HepG2 (cell line): ENCODE measurements at regions not wholly inside any gene's neighbourhood (a gene's known extent, or its start where the extent isn't known, plus 50 kb on each side); places are given as distances from the start of the nearest gene placed in this dataset.

Experiments used
- ATAC-seq: fragments of 200-7000 bp; cut with Tn5 transposase; 3 replicates; pipeline ENCODE4 v1.9.1; 2020; ENCODE audit warnings: mild to moderate bottlenecking, moderate library complexity
- BruUV-seq: library from RNA; stranded (reverse); fragments of 400-500 nt; replicated peaks from 2 replicates; lab custom pipeline; 2021; lab: Mats Ljungman, UMichigan
- CTCF ChIA-PET: fragments of 300-600 bp; formaldehyde crosslinking; extraction: SDS; loops from one replicate; lab custom pipeline; 2021; ENCODE audit warnings: low total read pairs, inconsistent platforms, low intra/inter-chr PET ratio; lab: Yijun Ruan, JAX
- POLR2A ChIA-PET: fragments of 350-600 bp; sonication (Branson Sonifier 250); formaldehyde crosslinking; loops from one replicate; lab custom pipeline; 2020; ENCODE audit warnings: antibody characterized with exemption, inconsistent platforms; lab: Yijun Ruan, JAX
- DNase-seq: peaks from one replicate; pipeline ENCODE4 v3.0.0-alpha.2; 2015; ENCODE audit warnings: low spot score
- FAIRE-seq: peaks from 3 replicates; lab custom pipeline; 2011; peaks lifted over from hg19 to GRCh38; lab: Jason Lieb, UNC
- H2AFZ ChIP-seq: one replicate; pipeline ENCODE4 v1.6.1; 2011; ENCODE audit warnings: low read length, inconsistent platforms
- H3K27ac ChIP-seq: fragments of 300-600 bp; 3 replicates; pipeline ENCODE4 v1.8.0; 2011; ENCODE audit warnings: mixed run types, mild to moderate bottlenecking, mixed read lengths, low read length, inconsistent platforms; ENCODE audit not compliant: insufficient read depth; ENCODE audit errors: extremely low read length
- H3K27me3 ChIP-seq, 2 experiments: fragments of 200-600 bp in 1 of 2; 2 replicates in 1 of 2; 3 replicates in 1 of 2; pipeline versions ENCODE4 v1.6.0 to v1.8.0; 2011; ENCODE audit warnings: low read length in 2 of 2, mild to moderate bottlenecking in 2 of 2, moderate library complexity in 2 of 2, inconsistent platforms in 1 of 2; ENCODE audit not compliant: insufficient read depth in 2 of 2, control insufficient read depth in 1 of 2
- H3K36me3 ChIP-seq, 2 experiments: fragments of 200-600 bp in 1 of 2; replicated peaks in 1 of 2; 2 replicates in 1 of 2; 3 replicates in 1 of 2; pipeline versions ENCODE4 v1.5.1 to v1.8.0; 2011; ENCODE audit warnings: low read length in 2 of 2, inconsistent platforms in 1 of 2; ENCODE audit not compliant: insufficient read depth in 2 of 2, control insufficient read depth in 1 of 2
- H3K4me1 ChIP-seq: 2 replicates; pipeline ENCODE4 v1.5.1; 2012; ENCODE audit warnings: low read length, inconsistent platforms; ENCODE audit not compliant: insufficient read depth
- H3K4me2 ChIP-seq: 2 replicates; pipeline ENCODE4 v1.6.0; 2011; ENCODE audit warnings: low read depth, low read length, inconsistent platforms
- H3K4me3 ChIP-seq, 3 experiments: fragments of 200-600 bp in 1 of 3; sonication (generic), shearing (Covaris generic) in 1 of 3; replicated peaks in 1 of 3; 2 replicates each; pipeline ENCODE4 v1.5.1; 2011 to 2016; ENCODE audit warnings: low read length in 3 of 3, inconsistent platforms in 2 of 3, low read depth in 2 of 3, mild to moderate bottlenecking in 2 of 3, control low read depth in 1 of 3, mixed read lengths in 1 of 3; ENCODE audit not compliant: insufficient read depth in 1 of 3
- H3K79me2 ChIP-seq: one replicate; pipeline ENCODE4 v1.6.1; 2011; ENCODE audit warnings: low read length, inconsistent platforms; ENCODE audit not compliant: insufficient read depth
- H3K9ac ChIP-seq: 2 replicates; pipeline ENCODE4 v1.6.0; 2011; ENCODE audit warnings: mild to moderate bottlenecking, low read depth, low read length, inconsistent platforms; ENCODE audit not compliant: insufficient read depth
- H3K9me3 ChIP-seq: 2 replicates; pipeline ENCODE4 v1.5.1; 2012; ENCODE audit warnings: mild to moderate bottlenecking, low read length
- H4K20me1 ChIP-seq: 2 replicates; pipeline ENCODE4 v1.6.0; 2011; ENCODE audit warnings: inconsistent platforms, mild to moderate bottlenecking, low read length, moderate library complexity; ENCODE audit not compliant: insufficient read depth
- CEBPB ChIP-seq: IDR thresholded peaks from 2 replicates; pipeline ENCODE4 v1.6.1; 2011; ENCODE audit warnings: low read depth, low read length, improper control_type of control experiment, borderline replicate concordance
- CREM ChIP-seq, 2 experiments: sonication (generic) in 1 of 2; formaldehyde crosslinking in 1 of 2; IDR thresholded peaks; 2 replicates each; pipeline versions ENCODE4 v1.4.0 to v1.6.1; 2016 to 2020; ENCODE audit warnings: antibody characterized with exemption in 1 of 2, mild to moderate bottlenecking in 1 of 2, missing genetic modification reagents in 1 of 2
- DPF2 ChIP-seq: sonication (generic); formaldehyde crosslinking; IDR thresholded peaks from 2 replicates; pipeline ENCODE4 v1.4.0; 2020; ENCODE audit warnings: mild to moderate bottlenecking, low read depth, missing genetic modification reagents, borderline replicate concordance
- FOXJ3 ChIP-seq: sonication (generic); formaldehyde crosslinking; IDR thresholded peaks from 2 replicates; pipeline ENCODE4 v1.4.0; 2020; ENCODE audit warnings: missing genetic modification reagents, mild to moderate bottlenecking, borderline replicate concordance
- GTF2F1 ChIP-seq: fragments of 150-350 bp; IDR thresholded peaks from 2 replicates; pipeline ENCODE4 v1.6.1; 2014; ENCODE audit warnings: low read length
- HOXA5 ChIP-seq: sonication (generic); formaldehyde crosslinking; IDR thresholded peaks from 2 replicates; pipeline ENCODE4 v1.4.0; 2020; ENCODE audit warnings: missing genetic modification reagents
- KLF15 ChIP-seq: sonication (generic); formaldehyde crosslinking; IDR thresholded peaks from 2 replicates; pipeline ENCODE4 v1.8.1; 2023; ENCODE audit warnings: borderline replicate concordance, mild to moderate bottlenecking, inconsistent platforms, missing genetic modification reagents, mixed read lengths
- SKI ChIP-seq: fragments of 450-650 bp; IDR thresholded peaks from one replicate; pipeline ENCODE4 v1.6.1; 2018; ENCODE audit warnings: mild to moderate bottlenecking; ENCODE audit not compliant: partially characterized antibody
- TGIF2 ChIP-seq: IDR thresholded peaks from 2 replicates; pipeline ENCODE4 v1.6.1; 2016; ENCODE audit warnings: control low read depth, missing compliant biosample characterization
- ZKSCAN8 ChIP-seq: IDR thresholded peaks from 2 replicates; pipeline ENCODE4 v1.6.1; 2016; ENCODE audit warnings: borderline replicate concordance, missing genetic modification reagents, missing compliant biosample characterization
- ZNF543 ChIP-seq: sonication (generic); formaldehyde crosslinking; IDR thresholded peaks from 2 replicates; pipeline ENCODE4 v1.4.0; 2020; ENCODE audit warnings: mild to moderate bottlenecking, missing genetic modification reagents
- ZNF558 ChIP-seq: sonication (generic); formaldehyde crosslinking; IDR thresholded peaks from 2 replicates; pipeline ENCODE4 v1.9.0; 2022; ENCODE audit warnings: mild to moderate bottlenecking, missing genetic modification reagents, borderline replicate concordance
- ZNF616 ChIP-seq: sonication (generic); formaldehyde crosslinking; IDR thresholded peaks from 2 replicates; pipeline ENCODE4 v1.5.0; 2020; ENCODE audit warnings: low read depth, mild to moderate bottlenecking, missing genetic modification reagents
- WGBS: methylation state at CpG from one replicate; pipeline ENCODE4 v1.1.6; 2017; ENCODE audit warnings: low lambda C conversion rate; 5-methylcytosine and 5-hydroxymethylcytosine counted together
- in situ Hi-C: cut with HindIII; loops from 2 replicates; pipeline ENCODE4 v1.10.0; 2017; ENCODE audit warnings: low pct_unique_long_range_greater_than_20kb; ENCODE audit not compliant: extremely low pct_ligation_motif_present
- intact Hi-C: fragments of 100-400 bp; cut with micrococcal nuclease; formaldehyde crosslinking; loops from one replicate; pipeline ENCODE4 v1.10.0; 2022; ENCODE audit not compliant: unreplicated experiment
- TF ChIP-seq, protein P1 (sequence below): sonication (generic); formaldehyde crosslinking; IDR thresholded peaks from 2 replicates; pipeline ENCODE4 v1.5.0; 2020; ENCODE audit warnings: mild to moderate bottlenecking, missing genetic modification reagents, borderline replicate concordance
- TF ChIP-seq, protein P2 (sequence below): IDR thresholded peaks from 2 replicates; pipeline ENCODE4 v1.6.1; 2016
- TF ChIP-seq, protein P3 (sequence below): sonication (generic); formaldehyde crosslinking; conservative IDR thresholded peaks from 2 replicates; pipeline ENCODE4 v1.4.0; 2020; ENCODE audit warnings: missing genetic modification reagents
- TF ChIP-seq, protein P4 (sequence below): sonication (generic); formaldehyde crosslinking; IDR thresholded peaks from 2 replicates; pipeline ENCODE4 v1.8.0; 2022; ENCODE audit warnings: mild to moderate bottlenecking, missing genetic modification reagents, moderate library complexity

DNA sequence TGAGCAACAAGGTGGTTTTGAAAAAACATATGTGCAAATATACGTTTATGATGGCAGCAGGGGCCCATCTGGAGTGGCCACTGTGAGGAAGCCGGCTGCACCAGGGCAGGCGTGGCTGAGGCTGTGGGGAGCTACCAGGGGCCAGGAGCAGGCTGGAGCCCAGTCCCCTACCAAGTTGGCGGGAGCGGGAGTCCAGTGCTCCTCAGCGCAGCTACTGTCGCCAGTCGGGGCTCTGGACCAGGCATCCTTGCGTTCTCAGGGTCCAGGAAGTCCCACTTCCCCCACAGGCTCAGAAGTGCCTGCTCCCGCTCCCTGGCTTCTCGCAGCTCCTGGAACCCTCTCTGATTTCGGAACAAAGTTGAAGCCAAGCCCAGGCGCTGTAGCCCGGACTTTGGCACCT lies 1377.5 kb upstream of the FLRT2 start:
- DNase-seq = no peak
- H4K20me1 ChIP-seq = no peaks in the 10 kb centered on the region
- no peak overlapping the region for H3K4me2 ChIP-seq
- ChIA-PET POLR2A (no interaction called here), CTCF (no interaction called here)
- no peaks in the 10 kb centered on the region for H3K27me3 ChIP-seq
- no peak for FAIRE-seq
- H3K9ac ChIP-seq = no peak overlapping the region
- WGBS = 0% methylated on average over 3 of the region's 14 CpGs
- no peak for ATAC-seq
- intact Hi-C loops (no loop called here), in situ Hi-C loops (no loop called here)
- H2AFZ ChIP-seq = no peak overlapping the region
- no peak overlapping the region for H3K4me3 ChIP-seq
- peaks cover 59% of the 10 kb centered on the region for H3K9me3 ChIP-seq
- no peaks in the 10 kb centered on the region for H3K36me3 ChIP-seq
- no peaks in the 10 kb centered on the region for H3K79me2 ChIP-seq
- H3K4me1 ChIP-seq = no peaks in the 10 kb centered on the region
- no peak overlapping the region for H3K27ac ChIP-seq
- no TSS peak for BruUV-seq
- TF ChIP-seq, protein P1, sequence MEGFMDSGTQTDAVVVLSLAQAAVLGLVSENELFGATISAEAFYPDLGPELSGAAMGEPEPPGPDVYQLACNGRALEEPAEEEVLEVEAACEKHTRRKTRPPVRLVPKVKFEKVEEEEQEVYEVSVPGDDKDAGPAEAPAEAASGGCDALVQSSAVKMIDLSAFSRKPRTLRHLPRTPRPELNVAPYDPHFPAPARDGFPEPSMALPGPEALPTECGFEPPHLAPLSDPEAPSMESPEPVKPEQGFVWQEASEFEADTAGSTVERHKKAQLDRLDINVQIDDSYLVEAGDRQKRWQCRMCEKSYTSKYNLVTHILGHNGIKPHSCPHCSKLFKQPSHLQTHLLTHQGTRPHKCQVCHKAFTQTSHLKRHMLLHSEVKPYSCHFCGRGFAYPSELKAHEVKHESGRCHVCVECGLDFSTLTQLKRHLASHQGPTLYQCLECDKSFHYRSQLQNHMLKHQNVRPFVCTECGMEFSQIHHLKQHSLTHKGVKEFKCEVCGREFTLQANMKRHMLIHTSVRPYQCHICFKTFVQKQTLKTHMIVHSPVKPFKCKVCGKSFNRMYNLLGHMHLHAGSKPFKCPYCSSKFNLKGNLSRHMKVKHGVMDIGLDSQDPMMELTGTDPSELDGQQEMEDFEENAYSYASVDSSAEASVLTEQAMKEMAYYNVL (CRISPR knock-in tag) = no peak
- no peak for TF ChIP-seq KLF15 (CRISPR knock-in tag)
- TF ChIP-seq FOXJ3 = no peak
- TF ChIP-seq ZNF558 (CRISPR knock-in tag) = no peak
- no peak for TF ChIP-seq ZKSCAN8 (CRISPR knock-in tag)
- TF ChIP-seq CEBPB = no peak
- no peak for TF ChIP-seq SKI
- TF ChIP-seq, protein P2, sequence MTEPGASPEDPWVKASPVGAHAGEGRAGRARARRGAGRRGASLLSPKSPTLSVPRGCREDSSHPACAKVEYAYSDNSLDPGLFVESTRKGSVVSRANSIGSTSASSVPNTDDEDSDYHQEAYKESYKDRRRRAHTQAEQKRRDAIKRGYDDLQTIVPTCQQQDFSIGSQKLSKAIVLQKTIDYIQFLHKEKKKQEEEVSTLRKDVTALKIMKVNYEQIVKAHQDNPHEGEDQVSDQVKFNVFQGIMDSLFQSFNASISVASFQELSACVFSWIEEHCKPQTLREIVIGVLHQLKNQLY = no peak
- TF ChIP-seq, protein P3, sequence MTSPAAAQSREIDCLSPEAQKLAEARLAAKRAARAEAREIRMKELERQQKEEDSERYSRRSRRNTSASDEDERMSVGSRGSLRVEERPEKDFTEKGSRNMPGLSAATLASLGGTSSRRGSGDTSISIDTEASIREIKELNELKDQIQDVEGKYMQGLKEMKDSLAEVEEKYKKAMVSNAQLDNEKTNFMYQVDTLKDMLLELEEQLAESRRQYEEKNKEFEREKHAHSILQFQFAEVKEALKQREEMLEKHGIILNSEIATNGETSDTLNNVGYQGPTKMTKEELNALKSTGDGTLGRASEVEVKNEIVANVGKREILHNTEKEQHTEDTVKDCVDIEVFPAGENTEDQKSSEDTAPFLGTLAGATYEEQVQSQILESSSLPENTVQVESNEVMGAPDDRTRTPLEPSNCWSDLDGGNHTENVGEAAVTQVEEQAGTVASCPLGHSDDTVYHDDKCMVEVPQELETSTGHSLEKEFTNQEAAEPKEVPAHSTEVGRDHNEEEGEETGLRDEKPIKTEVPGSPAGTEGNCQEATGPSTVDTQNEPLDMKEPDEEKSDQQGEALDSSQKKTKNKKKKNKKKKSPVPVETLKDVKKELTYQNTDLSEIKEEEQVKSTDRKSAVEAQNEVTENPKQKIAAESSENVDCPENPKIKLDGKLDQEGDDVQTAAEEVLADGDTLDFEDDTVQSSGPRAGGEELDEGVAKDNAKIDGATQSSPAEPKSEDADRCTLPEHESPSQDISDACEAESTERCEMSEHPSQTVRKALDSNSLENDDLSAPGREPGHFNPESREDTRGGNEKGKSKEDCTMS = no peak
- no peak for TF ChIP-seq DPF2 (CRISPR knock-in tag)
- no peak for TF ChIP-seq HOXA5 (CRISPR knock-in tag)
- no peak for TF ChIP-seq ZNF543
- TF ChIP-seq, protein P4, sequence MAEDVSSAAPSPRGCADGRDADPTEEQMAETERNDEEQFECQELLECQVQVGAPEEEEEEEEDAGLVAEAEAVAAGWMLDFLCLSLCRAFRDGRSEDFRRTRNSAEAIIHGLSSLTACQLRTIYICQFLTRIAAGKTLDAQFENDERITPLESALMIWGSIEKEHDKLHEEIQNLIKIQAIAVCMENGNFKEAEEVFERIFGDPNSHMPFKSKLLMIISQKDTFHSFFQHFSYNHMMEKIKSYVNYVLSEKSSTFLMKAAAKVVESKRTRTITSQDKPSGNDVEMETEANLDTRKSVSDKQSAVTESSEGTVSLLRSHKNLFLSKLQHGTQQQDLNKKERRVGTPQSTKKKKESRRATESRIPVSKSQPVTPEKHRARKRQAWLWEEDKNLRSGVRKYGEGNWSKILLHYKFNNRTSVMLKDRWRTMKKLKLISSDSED (CRISPR knock-in tag) = no peak
- no peak for TF ChIP-seq GTF2F1
- no peak for TF ChIP-seq TGIF2
- TF ChIP-seq CREM (IDR thresholded peaks at IDR 0.05) = no peak
- TF ChIP-seq CREM (CRISPR knock-in tag; IDR thresholded peaks at IDR 0.05) = no peak
- no peak for TF ChIP-seq ZNF616
